Vagina (tissue), 2 donors: ENCODE measurements at regions not wholly inside any gene's neighbourhood (a gene's known extent, or its start where the extent isn't known, plus 50 kb on each side); places are given as distances from the start of the nearest gene placed in this dataset.

Experiments used
- DNase-seq, 2 donors: peaks; one replicate each; pipeline ENCODE4 v3.0.0-alpha.2; 2017; ENCODE audit errors: extremely low spot score in 2 of 2
- H3K27ac ChIP-seq: fragments of 200-600 bp; sonication (generic); one replicate; pipeline ENCODE4 v1.5.1; 2019
- H3K27me3 ChIP-seq: fragments of 200-600 bp; sonication (generic); one replicate; pipeline ENCODE4 v1.5.1; 2019
- H3K36me3 ChIP-seq, 2 donors: fragments of 200-600 bp; sonication (generic); one replicate each; pipeline ENCODE4 v1.5.1; 2017 to 2019
- H3K4me1 ChIP-seq: fragments of 200-600 bp; sonication (generic); one replicate; pipeline ENCODE4 v1.5.1; 2019
- H3K4me3 ChIP-seq, 2 donors: fragments of 200-600 bp; sonication (generic); 1 replicate in 1 of 2; 2 replicates in 1 of 2; pipeline ENCODE4 v1.5.1; 2016 to 2019
- H3K9me3 ChIP-seq: fragments of 200-600 bp; sonication (generic); one replicate; pipeline ENCODE4 v1.5.1; 2019
- POLR2A ChIP-seq, 2 donors: fragments of 450-650 bp; IDR thresholded peaks; one replicate each; pipeline ENCODE4 v1.6.1; 2017; ENCODE audit warnings: antibody characterized with exemption in 2 of 2, mild to moderate bottlenecking in 2 of 2, moderate library complexity in 2 of 2
- POLR2AphosphoS5 ChIP-seq, 2 donors: sonication (generic); formaldehyde crosslinking; IDR thresholded peaks; one replicate each; pipeline ENCODE4 v1.9.0; 2017; ENCODE audit warnings: antibody characterized with exemption in 2 of 2, mild to moderate bottlenecking in 2 of 2, low read depth in 1 of 2; ENCODE audit not compliant: insufficient read depth in 1 of 2
- intact Hi-C: fragments of 100-400 bp; cut with DNase I; formaldehyde crosslinking; loops from one replicate; pipeline ENCODE4 v1.15.1; 2023
- TF ChIP-seq, protein P1 (sequence below), 3 experiments: fragments of 450-650 bp in 2 of 3; fragments of 200-600 bp in 1 of 3; sonication (generic) in 1 of 3; IDR thresholded peaks; one replicate each; pipeline ENCODE4 v1.5.1; 2017 to 2019; ENCODE audit warnings: antibody characterized with exemption in 3 of 3, mild to moderate bottlenecking in 2 of 3, moderate library complexity in 2 of 3

DNA sequence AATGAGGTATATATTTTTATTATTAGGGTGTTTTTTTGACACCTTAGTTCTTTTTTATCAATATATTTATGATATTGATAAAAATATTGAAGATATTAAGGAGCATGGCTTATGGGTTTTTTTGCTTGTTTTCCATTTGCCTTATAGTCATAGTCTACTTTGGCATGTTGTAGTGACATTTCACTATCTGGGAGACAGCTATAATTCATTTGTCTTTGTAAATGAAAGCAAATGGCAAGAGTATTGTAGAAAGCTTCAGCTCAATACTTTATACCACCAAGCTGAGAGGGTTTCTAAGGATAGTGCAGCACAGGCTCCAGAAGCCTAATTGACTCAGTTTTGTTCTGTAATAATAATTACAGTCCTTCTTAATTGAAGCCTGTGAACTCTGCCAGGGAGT is 1182.3 kb downstream of the EFNA5 start:
- Histone ChIP-seq H3K27ac (no peak overlapping the region), H3K4me1 (no peaks in the 10 kb centered on the region), H3K27me3 (no peaks in the 10 kb centered on the region), H3K9me3 (no peaks in the 10 kb centered on the region), H3K36me3 (no peaks in the 10 kb centered on the region), H3K4me3 (no peak overlapping the region)
- DNase-seq = no peak
- intact Hi-C loops = no loop called here
- TF ChIP-seq, protein P1, sequence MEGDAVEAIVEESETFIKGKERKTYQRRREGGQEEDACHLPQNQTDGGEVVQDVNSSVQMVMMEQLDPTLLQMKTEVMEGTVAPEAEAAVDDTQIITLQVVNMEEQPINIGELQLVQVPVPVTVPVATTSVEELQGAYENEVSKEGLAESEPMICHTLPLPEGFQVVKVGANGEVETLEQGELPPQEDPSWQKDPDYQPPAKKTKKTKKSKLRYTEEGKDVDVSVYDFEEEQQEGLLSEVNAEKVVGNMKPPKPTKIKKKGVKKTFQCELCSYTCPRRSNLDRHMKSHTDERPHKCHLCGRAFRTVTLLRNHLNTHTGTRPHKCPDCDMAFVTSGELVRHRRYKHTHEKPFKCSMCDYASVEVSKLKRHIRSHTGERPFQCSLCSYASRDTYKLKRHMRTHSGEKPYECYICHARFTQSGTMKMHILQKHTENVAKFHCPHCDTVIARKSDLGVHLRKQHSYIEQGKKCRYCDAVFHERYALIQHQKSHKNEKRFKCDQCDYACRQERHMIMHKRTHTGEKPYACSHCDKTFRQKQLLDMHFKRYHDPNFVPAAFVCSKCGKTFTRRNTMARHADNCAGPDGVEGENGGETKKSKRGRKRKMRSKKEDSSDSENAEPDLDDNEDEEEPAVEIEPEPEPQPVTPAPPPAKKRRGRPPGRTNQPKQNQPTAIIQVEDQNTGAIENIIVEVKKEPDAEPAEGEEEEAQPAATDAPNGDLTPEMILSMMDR (IDR thresholded peaks at IDR 0.05) = no peak
- TF ChIP-seq POLR2AphosphoS5 (IDR thresholded peaks at IDR 0.05; ENCODE audit: insufficient read depth in 1 of 2, low read depth in 1 of 2) = no peak
- no peak for TF ChIP-seq POLR2A (IDR thresholded peaks at IDR 0.05)

DNA sequence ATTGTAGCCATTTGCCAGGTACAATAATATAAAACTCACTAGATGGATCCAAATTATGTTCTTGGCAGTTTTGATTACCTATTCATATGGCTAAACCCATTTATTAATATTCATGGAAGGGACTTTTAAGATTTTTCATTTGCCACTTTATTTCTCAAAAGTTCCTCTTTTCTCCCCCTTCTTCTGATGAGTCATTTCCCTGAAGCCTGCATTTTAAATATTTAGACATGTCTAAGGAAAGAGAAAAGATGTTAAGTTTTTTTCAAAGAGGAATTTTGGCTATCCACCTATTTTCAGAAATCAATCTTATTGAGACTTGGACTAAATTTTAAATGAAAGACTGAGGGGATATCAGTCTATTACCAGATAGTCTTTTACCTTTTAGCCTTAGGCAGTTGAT is 1189.4 kb downstream of the EFNA5 start:
- Histone ChIP-seq H3K27me3 (no peaks in the 10 kb centered on the region), H3K9me3 (no peaks in the 10 kb centered on the region), H3K27ac (no peak overlapping the region), H3K36me3 (no peaks in the 10 kb centered on the region), H3K4me1 (no peaks in the 10 kb centered on the region), H3K4me3 (no peak overlapping the region)
- TF ChIP-seq POLR2AphosphoS5 (IDR thresholded peaks at IDR 0.05; ENCODE audit: insufficient read depth in 1 of 2, low read depth in 1 of 2) (no peak), POLR2A (IDR thresholded peaks at IDR 0.05) (no peak)
- TF ChIP-seq, protein P1 (IDR thresholded peaks at IDR 0.05) = no peak
- intact Hi-C loops = no loop called here
- no peak for DNase-seq

GRCh38 chr5:106476630-106477029 is 1194.1 kb downstream of the EFNA5 start:
- DNase-seq = no peak
- no peak overlapping the region for H3K27ac ChIP-seq
- H3K9me3 ChIP-seq = no peaks in the 10 kb centered on the region
- no peaks in the 10 kb centered on the region for H3K27me3 ChIP-seq
- no peaks in the 10 kb centered on the region for H3K36me3 ChIP-seq
- no peaks in the 10 kb centered on the region for H3K4me1 ChIP-seq
- no peak overlapping the region for H3K4me3 ChIP-seq
- intact Hi-C loops = no loop called here
- TF ChIP-seq, protein P1 (IDR thresholded peaks at IDR 0.05) = no peak
- TF ChIP-seq POLR2A (IDR thresholded peaks at IDR 0.05) = no peak

GRCh38 chr5:106474066-106474465 is 1196.7 kb downstream of the EFNA5 start:
- TF ChIP-seq POLR2AphosphoS5 (IDR thresholded peaks at IDR 0.05; ENCODE audit: insufficient read depth in 1 of 2, low read depth in 1 of 2) (no peak), POLR2A (IDR thresholded peaks at IDR 0.05) (no peak)
- TF ChIP-seq, protein P1 (IDR thresholded peaks at IDR 0.05) = no peak
- no peaks in the 10 kb centered on the region for H3K27me3 ChIP-seq
- no peak overlapping the region for H3K4me3 ChIP-seq
- H3K4me1 ChIP-seq = no peaks in the 10 kb centered on the region
- no peak for DNase-seq
- no peaks in the 10 kb centered on the region for H3K9me3 ChIP-seq
- H3K27ac ChIP-seq = no peak overlapping the region
- H3K36me3 ChIP-seq = no peaks in the 10 kb centered on the region
- intact Hi-C loops = no loop called here

DNA sequence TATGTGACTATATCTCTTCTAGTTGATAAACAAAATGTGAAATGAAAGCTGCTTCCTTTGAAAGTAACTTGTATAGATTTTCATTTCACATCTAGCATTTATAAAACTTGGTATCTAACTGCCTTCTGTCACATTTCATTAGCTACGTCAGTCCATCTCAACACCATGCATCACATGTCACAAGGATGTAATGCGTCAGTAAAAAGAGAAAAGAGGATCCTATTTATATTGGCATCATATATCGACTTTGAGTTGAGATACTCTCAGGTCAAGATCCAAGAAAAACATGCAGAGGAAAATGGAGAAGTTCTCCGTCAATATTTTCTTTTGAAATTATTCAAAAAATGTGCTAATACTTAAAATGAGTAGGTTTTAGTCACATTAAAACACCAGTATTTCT is 1211.2 kb downstream of the EFNA5 start:
- no peaks in the 10 kb centered on the region for H3K4me1 ChIP-seq
- no peak overlapping the region for H3K27ac ChIP-seq
- H3K36me3 ChIP-seq = no peaks in the 10 kb centered on the region
- no peak for DNase-seq
- TF ChIP-seq POLR2A (IDR thresholded peaks at IDR 0.05) (no peak), POLR2AphosphoS5 (IDR thresholded peaks at IDR 0.05; ENCODE audit: insufficient read depth in 1 of 2, low read depth in 1 of 2) (no peak)
- TF ChIP-seq, protein P1 (IDR thresholded peaks at IDR 0.05) = no peak
- intact Hi-C loops = no loop called here
- H3K27me3 ChIP-seq = no peaks in the 10 kb centered on the region
- H3K9me3 ChIP-seq = no peaks in the 10 kb centered on the region
- no peak overlapping the region for H3K4me3 ChIP-seq
